A549 (cell line): ENCODE measurements at regions not wholly inside any gene's neighbourhood (a gene's known extent, or its start where the extent isn't known, plus 50 kb on each side); places are given as distances from the start of the nearest gene placed in this dataset.

Experiments
- ATAC-seq, 2 experiments: fragments of 200-7000 bp in 1 of 2; fragments of >200 bp in 1 of 2; cut with Nextera tagmentation in 1 of 2; cut with Tn5 transposase in 1 of 2; 3 replicates each; pipeline versions ENCODE4 v1.8.0 to v1.9.1; 2018 to 2020; ENCODE audit warnings: mild to moderate bottlenecking in 1 of 2, moderate library complexity in 1 of 2
- CTCF ChIA-PET: fragments of 300-600 bp; sonication (Branson Sonifier 250); formaldehyde crosslinking; extraction: SDS; loops from one replicate; lab custom pipeline; 2021; ENCODE audit warnings: antibody characterized with exemption, inconsistent platforms; lab: Yijun Ruan, JAX
- POLR2A ChIA-PET: fragments of 350-600 bp; formaldehyde crosslinking; extraction: SDS; loops from one replicate; lab custom pipeline; 2021; ENCODE audit warnings: antibody characterized with exemption, inconsistent platforms; lab: Yijun Ruan, JAX
- DNase-seq, 2 experiments: peaks; one replicate each; pipeline versions ENCODE4 v3.0.0 to v3.0.0-alpha.2; 2011 to 2016; ENCODE audit warnings: low read depth in 1 of 2, low spot score in 1 of 2
- FAIRE-seq: peaks from 2 replicates; lab custom pipeline; 2011; peaks lifted over from hg19 to GRCh38; lab: Jason Lieb, UNC
- H3K27ac ChIP-seq, 2 experiments: fragments of >200 bp; sonication (Bioruptor Twin); formaldehyde crosslinking; 3 replicates each; pipeline ENCODE4 v1.5.1; 2016 to 2017
- H3K4me1 ChIP-seq: fragments of >200 bp; sonication (Bioruptor Twin); formaldehyde crosslinking; 3 replicates; pipeline ENCODE4 v1.6.1; 2016
- H3K4me2 ChIP-seq: fragments of >200 bp; sonication (Bioruptor Twin); formaldehyde crosslinking; 3 replicates; pipeline ENCODE4 v1.6.1; 2016
- H3K4me3 ChIP-seq: fragments of >200 bp; sonication (Bioruptor Twin); formaldehyde crosslinking; 3 replicates; pipeline ENCODE4 v1.5.1; 2016
- H3K9me3 ChIP-seq: fragments of >200 bp; sonication (Bioruptor Twin); formaldehyde crosslinking; 3 replicates; pipeline ENCODE4 v1.6.1; 2016
- CBX2 ChIP-seq: fragments of 200-600 bp; sonication (generic); IDR thresholded peaks from 2 replicates; pipeline ENCODE4 v1.6.1; 2016; ENCODE audit warnings: low read depth, mild to moderate bottlenecking, borderline replicate concordance
- CBX8 ChIP-seq: fragments of 200-600 bp; sonication (generic); IDR thresholded peaks from 2 replicates; pipeline ENCODE4 v1.6.1; 2016
- CEBPB ChIP-seq, 2 experiments: fragments of >200 bp in 1 of 2; sonication (Bioruptor Twin) in 1 of 2; formaldehyde crosslinking in 1 of 2; IDR thresholded peaks; 2 replicates each; pipeline ENCODE4 v1.6.1; 2012 to 2016
- CHD4 ChIP-seq: fragments of 200-600 bp; sonication (generic); IDR thresholded peaks from 2 replicates; pipeline ENCODE4 v1.6.1; 2016; ENCODE audit warnings: antibody characterized with exemption, mild to moderate bottlenecking, borderline replicate concordance
- EHF ChIP-seq: fragments of 250-450 bp; sonication (Bioruptor Pico); IDR thresholded peaks from 2 replicates; pipeline ENCODE4 v1.5.0; 2020; ENCODE audit warnings: mild to moderate bottlenecking
- EHMT2 ChIP-seq: fragments of 200-600 bp; sonication (generic); IDR thresholded peaks from 2 replicates; pipeline ENCODE4 v1.6.1; 2016; ENCODE audit warnings: antibody characterized with exemption, low read depth, mild to moderate bottlenecking, moderate library complexity
- EP300 ChIP-seq, 2 experiments: fragments of >200 bp; sonication (Bioruptor Twin); formaldehyde crosslinking; IDR thresholded peaks; 2 replicates in 1 of 2; 3 replicates in 1 of 2; pipeline ENCODE4 v1.6.1; 2016 to 2017
- FOXS1 ChIP-seq: fragments of 250-450 bp; sonication (Bioruptor Pico); IDR thresholded peaks from 2 replicates; pipeline ENCODE4 v1.5.0; 2020; ENCODE audit warnings: mild to moderate bottlenecking, moderate library complexity
- GATA3 ChIP-seq: IDR thresholded peaks from 2 replicates; pipeline ENCODE4 v1.6.1; 2012; ENCODE audit warnings: borderline replicate concordance
- HDAC2 ChIP-seq: fragments of 200-600 bp; sonication (generic); IDR thresholded peaks from 2 replicates; pipeline ENCODE4 v1.6.1; 2016
- HEYL ChIP-seq: fragments of 250-450 bp; sonication (Bioruptor Pico); IDR thresholded peaks from 2 replicates; pipeline ENCODE4 v1.8.0; 2021; ENCODE audit warnings: mild to moderate bottlenecking, moderate library complexity
- HOXB13 ChIP-seq: fragments of 250-450 bp; sonication (Bioruptor Pico); IDR thresholded peaks from 2 replicates; pipeline ENCODE4 v1.5.0; 2020; ENCODE audit warnings: low read depth, mild to moderate bottlenecking, moderate library complexity
- JUNB ChIP-seq: fragments of >200 bp; sonication (Bioruptor Twin); formaldehyde crosslinking; IDR thresholded peaks from 2 replicates; pipeline ENCODE4 v1.6.1; 2016
- MYC ChIP-seq: IDR thresholded peaks from 2 replicates; pipeline ENCODE4 v1.6.1; 2012; ENCODE audit warnings: mild to moderate bottlenecking, inconsistent platforms, low read length, improper control_type of control experiment, borderline replicate concordance
- NFE2L2 ChIP-seq: fragments of 150-350 bp; conservative IDR thresholded peaks from 2 replicates; pipeline ENCODE4 v1.6.1; 2014; ENCODE audit warnings: low read length
- POLR2A ChIP-seq: IDR thresholded peaks from 2 replicates; pipeline ENCODE4 v1.6.1; 2012; ENCODE audit warnings: mild to moderate bottlenecking, low read length
- POLR2AphosphoS2 ChIP-seq: conservative IDR thresholded peaks from 2 replicates; pipeline ENCODE4 v1.6.1; 2012; ENCODE audit warnings: low read length, improper control_type of control experiment, inconsistent platforms
- RFX5 ChIP-seq: fragments of 450-650 bp; IDR thresholded peaks from 2 replicates; pipeline ENCODE4 v1.7.1; 2014; ENCODE audit warnings: antibody characterized with exemption, mild to moderate bottlenecking, moderate library complexity
- SMC3 ChIP-seq: fragments of >200 bp; sonication (Bioruptor Twin); formaldehyde crosslinking; IDR thresholded peaks from 3 replicates; pipeline ENCODE4 v1.6.1; 2018; ENCODE audit warnings: inconsistent platforms
- SREBF2 ChIP-seq: fragments of 450-650 bp; IDR thresholded peaks from 2 replicates; pipeline ENCODE4 v1.6.1; 2014; ENCODE audit warnings: mild to moderate bottlenecking, moderate library complexity
- ZFP36 ChIP-seq: fragments of 450-650 bp; IDR thresholded peaks from 2 replicates; pipeline ENCODE4 v1.6.1; 2014; ENCODE audit warnings: borderline replicate concordance; ENCODE audit not compliant: partially characterized antibody
- WGBS: methylation state at CpG from one replicate; pipeline ENCODE4 v1.1.6; 2017; ENCODE audit errors: missing lambda C conversion rate; 5-methylcytosine and 5-hydroxymethylcytosine counted together
- TF ChIP-seq, protein P1 (sequence below): fragments of >200 bp; sonication (Bioruptor Twin); formaldehyde crosslinking; IDR thresholded peaks from 3 replicates; pipeline ENCODE4 v1.5.1; 2016
- TF ChIP-seq, protein P2 (sequence below): IDR thresholded peaks from 2 replicates; pipeline ENCODE4 v1.6.1; 2012
- TF ChIP-seq, protein P3 (sequence below): fragments of 250-450 bp; sonication (Bioruptor Pico); IDR thresholded peaks from 2 replicates; pipeline ENCODE4 v1.5.0; 2021; ENCODE audit warnings: mild to moderate bottlenecking, moderate library complexity, borderline replicate concordance
- TF ChIP-seq, protein P4 (sequence below): fragments of 150-350 bp; IDR thresholded peaks from 2 replicates; pipeline ENCODE4 v1.6.1; 2014; ENCODE audit warnings: low read depth, mild to moderate bottlenecking, low read length
- TF ChIP-seq, protein P5 (sequence below): fragments of 200-600 bp; sonication (generic); IDR thresholded peaks from 2 replicates; pipeline ENCODE4 v1.6.1; 2016; ENCODE audit warnings: antibody characterized with exemption, mild to moderate bottlenecking, moderate library complexity

DNA sequence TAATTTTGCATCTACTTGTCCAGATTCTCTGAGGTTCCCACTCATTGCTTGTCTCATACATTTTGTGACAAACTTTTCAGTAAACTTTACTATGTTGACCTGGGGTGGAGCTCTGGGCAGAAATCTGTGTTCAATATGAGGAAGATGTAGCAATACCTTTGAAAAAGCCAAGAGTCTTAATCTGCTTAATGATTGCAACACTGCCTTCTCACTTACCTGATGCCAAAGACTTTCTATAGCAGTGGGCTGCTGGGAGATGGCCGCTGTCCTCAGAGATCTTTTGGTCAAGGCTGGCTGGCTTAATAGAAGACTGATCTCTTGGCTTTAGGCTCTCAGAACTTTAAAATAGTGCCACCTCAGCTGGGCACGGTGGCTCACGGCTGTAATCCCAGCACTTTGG lies 70.1 kb upstream of the RBM24 start:
- H3K4me3 ChIP-seq = no peak overlapping the region
- ChIA-PET CTCF (no interaction called here), POLR2A (no interaction called here)
- DNase-seq = no peak
- no peaks in the 10 kb centered on the region for H3K4me1 ChIP-seq
- H3K4me2 ChIP-seq = no peak overlapping the region
- no peak for FAIRE-seq
- ATAC-seq = no peak
- H3K9me3 ChIP-seq = no peaks in the 10 kb centered on the region
- 64% methylated on average over 1 of the region's 3 CpGs for WGBS
- TF ChIP-seq, protein P1, sequence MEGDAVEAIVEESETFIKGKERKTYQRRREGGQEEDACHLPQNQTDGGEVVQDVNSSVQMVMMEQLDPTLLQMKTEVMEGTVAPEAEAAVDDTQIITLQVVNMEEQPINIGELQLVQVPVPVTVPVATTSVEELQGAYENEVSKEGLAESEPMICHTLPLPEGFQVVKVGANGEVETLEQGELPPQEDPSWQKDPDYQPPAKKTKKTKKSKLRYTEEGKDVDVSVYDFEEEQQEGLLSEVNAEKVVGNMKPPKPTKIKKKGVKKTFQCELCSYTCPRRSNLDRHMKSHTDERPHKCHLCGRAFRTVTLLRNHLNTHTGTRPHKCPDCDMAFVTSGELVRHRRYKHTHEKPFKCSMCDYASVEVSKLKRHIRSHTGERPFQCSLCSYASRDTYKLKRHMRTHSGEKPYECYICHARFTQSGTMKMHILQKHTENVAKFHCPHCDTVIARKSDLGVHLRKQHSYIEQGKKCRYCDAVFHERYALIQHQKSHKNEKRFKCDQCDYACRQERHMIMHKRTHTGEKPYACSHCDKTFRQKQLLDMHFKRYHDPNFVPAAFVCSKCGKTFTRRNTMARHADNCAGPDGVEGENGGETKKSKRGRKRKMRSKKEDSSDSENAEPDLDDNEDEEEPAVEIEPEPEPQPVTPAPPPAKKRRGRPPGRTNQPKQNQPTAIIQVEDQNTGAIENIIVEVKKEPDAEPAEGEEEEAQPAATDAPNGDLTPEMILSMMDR = no peak
- no peak for TF ChIP-seq GATA3
- no peak for TF ChIP-seq POLR2AphosphoS2
- no peak for TF ChIP-seq HOXB13 (CRISPR knock-in tag)
- H3K27ac ChIP-seq = no peak overlapping the region

DNA sequence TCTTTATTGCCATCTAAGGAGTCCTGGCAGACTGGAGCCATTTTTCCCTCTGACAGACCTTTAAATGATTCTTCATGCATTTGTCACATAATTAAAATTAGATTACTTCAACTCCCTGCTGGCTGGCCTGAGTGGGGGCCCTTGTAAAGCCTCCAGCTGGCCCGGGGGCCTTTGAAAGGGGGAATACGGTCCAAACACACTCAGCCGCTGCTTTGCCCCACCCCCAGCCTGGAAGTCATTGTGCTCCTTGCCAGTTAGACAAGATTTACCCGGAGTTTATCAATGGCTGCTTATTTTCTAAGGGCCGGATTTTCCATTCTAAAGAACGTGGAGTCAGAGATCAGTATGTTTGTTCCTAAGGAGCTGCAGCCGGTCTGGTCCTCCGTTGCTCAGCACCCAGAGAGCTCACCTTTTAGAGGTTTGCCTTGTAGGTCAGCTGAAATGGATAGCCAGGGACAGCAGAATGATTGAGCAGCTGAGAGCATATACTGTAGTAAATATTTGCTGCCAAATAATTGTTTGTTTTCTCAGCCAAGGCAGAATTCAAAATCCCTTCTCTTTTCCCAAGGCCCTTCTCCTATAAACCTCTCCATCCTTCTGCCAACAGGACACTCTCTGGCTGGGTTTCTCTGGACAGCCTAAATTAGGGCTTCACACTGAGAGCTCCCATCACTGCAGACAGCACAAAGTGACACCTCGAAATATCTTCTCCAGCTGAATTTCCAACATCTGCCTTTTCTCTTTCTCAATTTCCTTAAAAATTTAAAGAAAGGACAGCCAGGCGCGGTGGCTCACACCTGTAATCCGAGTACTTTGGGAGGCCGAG lies 68.4 kb upstream of the RBM24 start:
- TF ChIP-seq CHD4 = no peak
- TF ChIP-seq SMC3 = no peak
- no peak for TF ChIP-seq SREBF2
- no peak for TF ChIP-seq NFE2L2
- no peak for TF ChIP-seq JUNB
- TF ChIP-seq, protein P2, sequence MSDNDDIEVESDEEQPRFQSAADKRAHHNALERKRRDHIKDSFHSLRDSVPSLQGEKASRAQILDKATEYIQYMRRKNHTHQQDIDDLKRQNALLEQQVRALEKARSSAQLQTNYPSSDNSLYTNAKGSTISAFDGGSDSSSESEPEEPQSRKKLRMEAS = no peak
- no peak for TF ChIP-seq EHMT2
- no peak for TF ChIP-seq FOXS1 (CRISPR knock-in tag)
- TF ChIP-seq, protein P3, sequence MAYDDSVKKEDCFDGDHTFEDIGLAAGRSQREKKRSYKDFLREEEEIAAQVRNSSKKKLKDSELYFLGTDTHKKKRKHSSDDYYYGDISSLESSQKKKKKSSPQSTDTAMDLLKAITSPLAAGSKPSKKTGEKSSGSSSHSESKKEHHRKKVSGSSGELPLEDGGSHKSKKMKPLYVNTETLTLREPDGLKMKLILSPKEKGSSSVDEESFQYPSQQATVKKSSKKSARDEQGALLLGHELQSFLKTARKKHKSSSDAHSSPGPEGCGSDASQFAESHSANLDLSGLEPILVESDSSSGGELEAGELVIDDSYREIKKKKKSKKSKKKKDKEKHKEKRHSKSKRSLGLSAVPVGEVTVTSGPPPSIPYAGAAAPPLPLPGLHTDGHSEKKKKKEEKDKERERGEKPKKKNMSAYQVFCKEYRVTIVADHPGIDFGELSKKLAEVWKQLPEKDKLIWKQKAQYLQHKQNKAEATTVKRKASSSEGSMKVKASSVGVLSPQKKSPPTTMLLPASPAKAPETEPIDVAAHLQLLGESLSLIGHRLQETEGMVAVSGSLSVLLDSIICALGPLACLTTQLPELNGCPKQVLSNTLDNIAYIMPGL = no peak
- TF ChIP-seq EP300 (IDR thresholded peaks at IDR 0.05) = no peak
- TF ChIP-seq ZFP36 = no peak
- TF ChIP-seq, protein P4, sequence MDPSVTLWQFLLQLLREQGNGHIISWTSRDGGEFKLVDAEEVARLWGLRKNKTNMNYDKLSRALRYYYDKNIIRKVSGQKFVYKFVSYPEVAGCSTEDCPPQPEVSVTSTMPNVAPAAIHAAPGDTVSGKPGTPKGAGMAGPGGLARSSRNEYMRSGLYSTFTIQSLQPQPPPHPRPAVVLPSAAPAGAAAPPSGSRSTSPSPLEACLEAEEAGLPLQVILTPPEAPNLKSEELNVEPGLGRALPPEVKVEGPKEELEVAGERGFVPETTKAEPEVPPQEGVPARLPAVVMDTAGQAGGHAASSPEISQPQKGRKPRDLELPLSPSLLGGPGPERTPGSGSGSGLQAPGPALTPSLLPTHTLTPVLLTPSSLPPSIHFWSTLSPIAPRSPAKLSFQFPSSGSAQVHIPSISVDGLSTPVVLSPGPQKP = no peak
- no peak for TF ChIP-seq CEBPB (IDR thresholded peaks at IDR 0.05)
- TF ChIP-seq, all 56 proteins: peak for 0
- no peak for ATAC-seq
- CTCF ChIA-PET = interaction anchor here (1.6 kb wide), 1 partner anchor 68 kb away, joined by 3 read pairs; the partner anchor contains the start of gene RBM24
- no peak overlapping the region for H3K4me2 ChIP-seq
- H3K27ac ChIP-seq = no peak overlapping the region
- FAIRE-seq = no peak
- 76% methylated on average over 13 of the region's 13 CpGs for WGBS
- POLR2A ChIA-PET = no interaction called here
- H3K4me1 ChIP-seq = no peaks in the 10 kb centered on the region
- H3K9me3 ChIP-seq = no peaks in the 10 kb centered on the region
- DNase-seq = no peak
- no peak overlapping the region for H3K4me3 ChIP-seq

DNA sequence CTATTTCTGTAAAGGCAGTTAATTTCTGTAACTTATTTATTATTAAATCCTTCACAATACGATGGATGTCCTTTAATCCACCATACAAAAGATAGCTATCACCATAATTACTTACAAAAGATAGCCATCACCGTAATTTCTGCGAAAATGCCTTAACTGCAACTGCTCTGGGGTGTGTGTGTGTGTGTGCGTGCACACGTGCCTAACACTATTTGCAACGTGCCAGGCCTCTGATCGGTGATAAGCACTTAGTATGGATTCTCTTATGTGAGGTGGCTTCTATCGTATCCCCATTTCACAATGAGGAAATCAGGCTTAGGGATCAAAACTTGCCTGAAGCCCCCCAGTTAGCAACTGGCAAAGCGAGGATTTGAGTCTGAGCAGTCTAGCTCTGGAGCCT lies 67.1 kb upstream of the RBM24 start:
- DNase-seq = no peak
- Histone ChIP-seq H3K27ac (no peak overlapping the region), H3K4me3 (no peak overlapping the region), H3K4me1 (no peaks in the 10 kb centered on the region), H3K9me3 (no peaks in the 10 kb centered on the region), H3K4me2 (no peak overlapping the region)
- POLR2A ChIA-PET = no interaction called here
- FAIRE-seq = no peak
- CTCF ChIA-PET = interaction anchor here (0.9 to 1.6 kb wide), 3 partner anchors 43 to 603 kb away, joined by 3 read pairs; partner anchors contain the start of gene RBM24
- 76% methylated on average over 9 of the region's 9 CpGs for WGBS
- no peak for ATAC-seq
- TF ChIP-seq POLR2A (no peak), HDAC2 (no peak), RFX5 (no peak), CBX2 (no peak), HEYL (CRISPR knock-in tag) (no peak), GATA3 (no peak), JUNB (no peak), MYC (no peak), CBX8 (no peak), SREBF2 (no peak), EHF (CRISPR knock-in tag) (no peak)
- TF ChIP-seq, protein P5, sequence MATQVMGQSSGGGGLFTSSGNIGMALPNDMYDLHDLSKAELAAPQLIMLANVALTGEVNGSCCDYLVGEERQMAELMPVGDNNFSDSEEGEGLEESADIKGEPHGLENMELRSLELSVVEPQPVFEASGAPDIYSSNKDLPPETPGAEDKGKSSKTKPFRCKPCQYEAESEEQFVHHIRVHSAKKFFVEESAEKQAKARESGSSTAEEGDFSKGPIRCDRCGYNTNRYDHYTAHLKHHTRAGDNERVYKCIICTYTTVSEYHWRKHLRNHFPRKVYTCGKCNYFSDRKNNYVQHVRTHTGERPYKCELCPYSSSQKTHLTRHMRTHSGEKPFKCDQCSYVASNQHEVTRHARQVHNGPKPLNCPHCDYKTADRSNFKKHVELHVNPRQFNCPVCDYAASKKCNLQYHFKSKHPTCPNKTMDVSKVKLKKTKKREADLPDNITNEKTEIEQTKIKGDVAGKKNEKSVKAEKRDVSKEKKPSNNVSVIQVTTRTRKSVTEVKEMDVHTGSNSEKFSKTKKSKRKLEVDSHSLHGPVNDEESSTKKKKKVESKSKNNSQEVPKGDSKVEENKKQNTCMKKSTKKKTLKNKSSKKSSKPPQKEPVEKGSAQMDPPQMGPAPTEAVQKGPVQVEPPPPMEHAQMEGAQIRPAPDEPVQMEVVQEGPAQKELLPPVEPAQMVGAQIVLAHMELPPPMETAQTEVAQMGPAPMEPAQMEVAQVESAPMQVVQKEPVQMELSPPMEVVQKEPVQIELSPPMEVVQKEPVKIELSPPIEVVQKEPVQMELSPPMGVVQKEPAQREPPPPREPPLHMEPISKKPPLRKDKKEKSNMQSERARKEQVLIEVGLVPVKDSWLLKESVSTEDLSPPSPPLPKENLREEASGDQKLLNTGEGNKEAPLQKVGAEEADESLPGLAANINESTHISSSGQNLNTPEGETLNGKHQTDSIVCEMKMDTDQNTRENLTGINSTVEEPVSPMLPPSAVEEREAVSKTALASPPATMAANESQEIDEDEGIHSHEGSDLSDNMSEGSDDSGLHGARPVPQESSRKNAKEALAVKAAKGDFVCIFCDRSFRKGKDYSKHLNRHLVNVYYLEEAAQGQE = no peak
